Natural killer cell (primary cell): ENCODE measurements at regions not wholly inside any gene's neighbourhood (a gene's known extent, or its start where the extent isn't known, plus 50 kb on each side); places are given as distances from the start of the nearest gene placed in this dataset.

Source experiments
- ATAC-seq, 3 donors: fragments of 150-1000 bp in 2 of 3; fragments of 200-7000 bp in 1 of 3; cut with Tn5 transposase; 1 replicate in 1 of 3; 2 replicates in 2 of 3; pipeline ENCODE4 v1.10.0; 2021; ENCODE audit warnings: mild to moderate bottlenecking in 2 of 3, moderate library complexity in 2 of 3
- DNase-seq, 2 donors: peaks; one replicate each; pipeline versions ENCODE4 v3.0.0 to v3.0.0-alpha.2; 2013 to 2021; ENCODE audit warnings: mixed read lengths in 1 of 2
- H3K27ac ChIP-seq: one replicate; pipeline ENCODE4 v1.5.1; 2013; ENCODE audit warnings: mild to moderate bottlenecking, low read length
- H3K27me3 ChIP-seq: one replicate; pipeline ENCODE4 v1.6.1; 2013; ENCODE audit warnings: low read length; ENCODE audit not compliant: control insufficient read depth, insufficient read depth
- H3K36me3 ChIP-seq: one replicate; pipeline ENCODE4 v1.6.1; 2013; ENCODE audit warnings: low read length; ENCODE audit not compliant: control insufficient read depth, insufficient read depth
- H3K4me1 ChIP-seq: one replicate; pipeline ENCODE4 v1.6.1; 2013; ENCODE audit warnings: low read length; ENCODE audit not compliant: control insufficient read depth, insufficient read depth
- H3K4me3 ChIP-seq: one replicate; pipeline ENCODE4 v1.5.1; 2013; ENCODE audit warnings: low read length
- H3K9me3 ChIP-seq: one replicate; pipeline ENCODE4 v1.6.1; 2013; ENCODE audit warnings: low read length; ENCODE audit not compliant: control insufficient read depth, insufficient read depth
- H3K27ac Mint-ChIP-seq, 2 donors: one replicate each; pipeline ENCODE4 v1.8.0; 2022; ENCODE audit warnings: mild to moderate bottlenecking in 2 of 2, mixed read lengths in 2 of 2, moderate library complexity in 1 of 2
- H3K27me3 Mint-ChIP-seq, 2 donors: one replicate each; pipeline ENCODE4 v1.8.0; 2022; ENCODE audit warnings: low read depth in 2 of 2, mixed read lengths in 2 of 2
- H3K36me3 Mint-ChIP-seq: one replicate; pipeline ENCODE4 v1.8.0; 2022; ENCODE audit warnings: mixed read lengths
- H3K4me1 Mint-ChIP-seq, 2 donors: one replicate each; pipeline ENCODE4 v1.8.0; 2022; ENCODE audit warnings: mixed read lengths in 2 of 2
- H3K4me3 Mint-ChIP-seq: one replicate; pipeline ENCODE4 v1.8.0; 2022; ENCODE audit warnings: mild to moderate bottlenecking, moderate library complexity, mixed read lengths
- H3K9me3 Mint-ChIP-seq, 2 donors: one replicate each; pipeline ENCODE4 v1.8.0; 2022; ENCODE audit warnings: mixed read lengths in 2 of 2
- WGBS: methylation state at CpG from one replicate; pipeline ENCODE4 v1.1.7; 2013; ENCODE audit warnings: missing lambda C conversion rate; ENCODE audit not compliant: insufficient coverage; 5-methylcytosine and 5-hydroxymethylcytosine counted together
- intact Hi-C: fragments of 100-400 bp; cut with micrococcal nuclease; formaldehyde crosslinking; loops from one replicate; pipeline ENCODE4 v1.14.2; 2022
- TF ChIP-seq, protein P1 (sequence below): fragments of 200-600 bp; IDR thresholded peaks from one replicate; pipeline ENCODE4 v1.8.0; 2022; ENCODE audit warnings: antibody characterized with exemption

DNA sequence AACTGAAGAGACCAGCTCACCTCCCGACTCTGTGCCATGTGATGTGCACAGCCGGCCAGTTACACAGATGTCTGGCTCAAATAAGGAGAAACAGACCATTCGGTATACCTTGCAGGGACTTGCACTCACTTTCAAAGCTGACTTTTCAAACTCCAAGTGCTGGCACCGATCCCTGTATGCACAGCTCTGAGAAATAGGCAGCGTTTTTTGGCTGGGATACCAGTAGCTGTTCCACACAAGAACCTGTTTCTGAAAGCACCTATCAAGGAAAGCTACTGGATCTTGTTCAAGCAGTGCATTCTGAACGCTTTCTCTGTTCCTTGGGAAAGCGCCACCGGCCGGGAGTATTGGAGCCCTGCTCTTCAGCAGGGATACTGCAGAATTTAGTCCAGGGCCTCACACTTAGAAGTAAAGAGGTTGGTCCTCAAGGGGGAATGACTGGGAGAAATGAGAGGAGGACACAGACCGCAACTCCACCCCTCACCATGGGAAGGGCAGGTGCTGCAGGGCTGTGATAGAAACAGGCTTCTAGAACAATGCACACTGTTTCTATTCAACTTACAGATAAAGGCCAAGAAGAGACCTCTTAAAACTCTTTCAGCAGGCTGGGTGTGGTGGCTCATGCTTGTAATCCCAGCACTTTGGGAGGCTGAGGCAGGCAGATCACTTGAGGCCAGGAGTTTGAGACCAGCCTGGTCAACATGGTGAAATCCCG is 53.6 kb upstream of the PABPC3 start:
- 82% methylated on average over 11 of the region's 11 CpGs for WGBS
- Histone ChIP-seq H3K4me3 (no peak overlapping the region), H3K27ac (no peak overlapping the region), H3K9me3 (no peaks in the 10 kb centered on the region), H3K27me3 (peaks cover 2% of the 10 kb centered on the region), H3K4me1 (no peaks in the 10 kb centered on the region), H3K36me3 (no peaks in the 10 kb centered on the region)
- H3K27me3 Mint-ChIP-seq, result peaks cover 17 to 72% of the 10 kb centered on the region in 2 donors
- intact Hi-C loops, result no loop called here
- no peaks in the 10 kb centered on the region for H3K4me1 Mint-ChIP-seq
- H3K36me3 Mint-ChIP-seq, result no peaks in the 10 kb centered on the region
- ATAC-seq (no peak), DNase-seq (no peak)
- no peaks in the 10 kb centered on the region for H3K9me3 Mint-ChIP-seq
- TF ChIP-seq, protein P1, sequence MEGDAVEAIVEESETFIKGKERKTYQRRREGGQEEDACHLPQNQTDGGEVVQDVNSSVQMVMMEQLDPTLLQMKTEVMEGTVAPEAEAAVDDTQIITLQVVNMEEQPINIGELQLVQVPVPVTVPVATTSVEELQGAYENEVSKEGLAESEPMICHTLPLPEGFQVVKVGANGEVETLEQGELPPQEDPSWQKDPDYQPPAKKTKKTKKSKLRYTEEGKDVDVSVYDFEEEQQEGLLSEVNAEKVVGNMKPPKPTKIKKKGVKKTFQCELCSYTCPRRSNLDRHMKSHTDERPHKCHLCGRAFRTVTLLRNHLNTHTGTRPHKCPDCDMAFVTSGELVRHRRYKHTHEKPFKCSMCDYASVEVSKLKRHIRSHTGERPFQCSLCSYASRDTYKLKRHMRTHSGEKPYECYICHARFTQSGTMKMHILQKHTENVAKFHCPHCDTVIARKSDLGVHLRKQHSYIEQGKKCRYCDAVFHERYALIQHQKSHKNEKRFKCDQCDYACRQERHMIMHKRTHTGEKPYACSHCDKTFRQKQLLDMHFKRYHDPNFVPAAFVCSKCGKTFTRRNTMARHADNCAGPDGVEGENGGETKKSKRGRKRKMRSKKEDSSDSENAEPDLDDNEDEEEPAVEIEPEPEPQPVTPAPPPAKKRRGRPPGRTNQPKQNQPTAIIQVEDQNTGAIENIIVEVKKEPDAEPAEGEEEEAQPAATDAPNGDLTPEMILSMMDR, result no peak
- H3K4me3 Mint-ChIP-seq, result no peak overlapping the region
- H3K27ac Mint-ChIP-seq, result no peak overlapping the region

DNA sequence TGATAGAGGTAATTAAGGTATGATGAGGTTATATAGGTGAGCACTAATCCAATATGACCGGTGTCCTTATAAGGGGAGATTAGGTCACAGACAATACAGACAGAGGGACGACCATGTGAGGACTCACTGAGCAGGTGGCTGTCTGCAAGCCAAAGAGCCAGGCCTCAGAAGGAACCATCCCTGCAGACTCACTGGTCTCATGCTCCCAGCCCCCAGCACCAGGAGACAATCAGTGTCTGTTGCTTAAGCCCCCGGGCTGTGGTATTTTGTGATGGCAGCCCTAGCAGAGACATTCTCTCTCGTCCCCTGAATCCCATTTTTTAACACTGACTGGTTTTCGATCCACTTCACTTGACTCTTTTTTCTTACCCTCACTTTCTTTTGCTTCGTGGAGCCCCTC is 51.9 kb upstream of the PABPC3 start:
- no peak overlapping the region for H3K27ac Mint-ChIP-seq

More for the DNA sequence above, 51.9 kb upstream of the PABPC3 start:
- Mint-ChIP-seq H3K36me3 (no peaks in the 10 kb centered on the region), H3K9me3 (no peaks in the 10 kb centered on the region), H3K27me3 (peaks cover 26 to 75% of the 10 kb centered on the region in 2 donors), H3K4me3 (no peak overlapping the region), H3K4me1 (no peaks in the 10 kb centered on the region)
- H3K4me1 ChIP-seq, result no peaks in the 10 kb centered on the region
- no peak overlapping the region for H3K4me3 ChIP-seq
- peaks cover 13% of the 10 kb centered on the region for H3K27me3 ChIP-seq
- no peak for DNase-seq
- H3K9me3 ChIP-seq, result no peaks in the 10 kb centered on the region
- no peak overlapping the region for H3K27ac ChIP-seq
- intact Hi-C loops, result no loop called here
- no peak for ATAC-seq
- 82% methylated on average over 6 of the region's 6 CpGs for WGBS
- TF ChIP-seq, protein P1, result no peak
- no peaks in the 10 kb centered on the region for H3K36me3 ChIP-seq
